SK-N-SH (cell line): ENCODE measurements at regions not wholly inside any gene's neighbourhood (a gene's known extent, or its start where the extent isn't known, plus 50 kb on each side); places are given as distances from the start of the nearest gene placed in this dataset.

ENCODE experiments used
- CTCF ChIA-PET: fragments of 300-600, 350-600 bp; formaldehyde crosslinking; extraction: SDS; loops from one replicate; lab custom pipeline; 2021; lab: Yijun Ruan, JAX
- POLR2A ChIA-PET: fragments of 350-600 bp; sonication (Branson Sonifier 250); formaldehyde crosslinking; extraction: SDS; loops from one replicate; lab custom pipeline; 2020; ENCODE audit warnings: antibody characterized with exemption, inconsistent platforms; lab: Yijun Ruan, JAX
- DNase-seq: peaks from one replicate; pipeline ENCODE4 v3.0.0; 2012
- H2AFZ ChIP-seq: fragments of 200-600 bp; sonication (generic); 2 replicates; pipeline ENCODE4 v1.8.1; 2016; ENCODE audit warnings: antibody characterized with exemption, mild to moderate bottlenecking, low read depth
- H3F3A ChIP-seq: fragments of 200-600 bp; sonication (generic); replicated peaks from 2 replicates; pipeline ENCODE3; 2016; ENCODE audit warnings: antibody characterized with exemption, mild to moderate bottlenecking; ENCODE audit not compliant: insufficient read depth
- H3K27ac ChIP-seq, 2 experiments: fragments of 200-500 bp in 1 of 2; fragments of 200-600 bp in 1 of 2; sonication (Bioruptor generic) in 1 of 2; sonication (generic), shearing (Covaris generic) in 1 of 2; 2 replicates each; pipeline versions ENCODE4 v1.5.1 to v1.6.1; 2014 to 2016; ENCODE audit warnings: low read depth in 2 of 2, inconsistent platforms in 1 of 2, low read length in 1 of 2, mild to moderate bottlenecking in 1 of 2, mixed read lengths in 1 of 2
- H3K27me3 ChIP-seq: fragments of 200-600 bp; sonication (generic), shearing (Covaris generic); 2 replicates; pipeline ENCODE4 v1.6.1; 2016; ENCODE audit warnings: mixed run types; ENCODE audit not compliant: insufficient read depth
- H3K36me3 ChIP-seq, 2 experiments: fragments of 200-500 bp in 1 of 2; fragments of 200-600 bp in 1 of 2; sonication (Bioruptor generic) in 1 of 2; sonication (generic) in 1 of 2; replicated peaks in 1 of 2; 2 replicates each; pipeline versions ENCODE3 to v1.5.1; 2014 to 2016; ENCODE audit warnings: low read length in 1 of 2, mild to moderate bottlenecking in 1 of 2; ENCODE audit not compliant: insufficient read depth in 2 of 2, control insufficient read depth in 1 of 2
- H3K4me1 ChIP-seq, 2 experiments: fragments of 200-500 bp in 1 of 2; fragments of 200-600 bp in 1 of 2; sonication (Bioruptor generic) in 1 of 2; sonication (generic), shearing (Covaris generic) in 1 of 2; 2 replicates each; pipeline versions ENCODE4 v1.5.1 to v1.6.1; 2014 to 2016; ENCODE audit warnings: low read depth in 1 of 2, low read length in 1 of 2, mixed run types in 1 of 2; ENCODE audit not compliant: insufficient read depth in 2 of 2, control insufficient read depth in 1 of 2
- H3K4me2 ChIP-seq: fragments of 200-600 bp; sonication (generic), shearing (Covaris generic); 2 replicates; pipeline ENCODE4 v1.6.1; 2017; ENCODE audit warnings: mixed run types
- H3K4me3 ChIP-seq, 2 experiments: fragments of 200-500 bp in 1 of 2; fragments of 200-600 bp in 1 of 2; sonication (Bioruptor generic) in 1 of 2; sonication (generic), shearing (Covaris generic) in 1 of 2; 2 replicates each; pipeline versions ENCODE4 v1.5.1 to v1.8.1; 2014 to 2016; ENCODE audit warnings: low read depth in 2 of 2, inconsistent platforms in 1 of 2, low read length in 1 of 2, mild to moderate bottlenecking in 1 of 2, mixed read lengths in 1 of 2, moderate library complexity in 1 of 2
- H3K79me2 ChIP-seq: fragments of 200-600 bp; sonication (generic); 2 replicates; pipeline ENCODE4 v1.8.1; 2017; ENCODE audit warnings: mild to moderate bottlenecking; ENCODE audit not compliant: insufficient read depth
- H3K9ac ChIP-seq: fragments of 200-600 bp; sonication (generic); 2 replicates; pipeline ENCODE4 v1.6.1; 2017; ENCODE audit warnings: mixed run types
- H3K9me2 ChIP-seq: fragments of 200-600 bp; sonication (generic); 2 replicates; pipeline ENCODE4 v1.6.1; 2017; ENCODE audit warnings: mixed run types
- H3K9me3 ChIP-seq: fragments of 200-600 bp; sonication (generic); 2 replicates; pipeline ENCODE4 v1.6.1; 2017; ENCODE audit warnings: mixed run types, mild to moderate bottlenecking, moderate library complexity
- H4K20me1 ChIP-seq: fragments of 200-600 bp; sonication (generic); 2 replicates; pipeline ENCODE4 v1.6.1; 2017; ENCODE audit warnings: mild to moderate bottlenecking, mixed run types; ENCODE audit not compliant: insufficient read depth
- ELF1 ChIP-seq: IDR thresholded peaks from 2 replicates; pipeline ENCODE4 v1.4.0; 2012
- EP300 ChIP-seq, 2 experiments: IDR thresholded peaks; 2 replicates each; pipeline versions ENCODE4 v1.4.0 to v1.6.1; 2012; ENCODE audit warnings: borderline replicate concordance in 1 of 2, low read depth in 1 of 2, low read length in 1 of 2
- EZH2phosphoT487 ChIP-seq: fragments of 200-600 bp; sonication (generic); IDR thresholded peaks from 2 replicates; pipeline ENCODE4 v1.6.1; 2017; ENCODE audit warnings: low read depth, mixed run types, mild to moderate bottlenecking, antibody characterized with exemption, moderate library complexity, borderline replicate concordance
- FOXJ3 ChIP-seq: sonication (generic); formaldehyde crosslinking; IDR thresholded peaks from 2 replicates; pipeline ENCODE4 v1.5.1; 2020; ENCODE audit warnings: mild to moderate bottlenecking, missing genetic modification reagents
- FOXM1 ChIP-seq: IDR thresholded peaks from 2 replicates; pipeline ENCODE4 v1.4.0; 2012; ENCODE audit warnings: low read depth, mild to moderate bottlenecking
- GATA2 ChIP-seq: sonication (generic); formaldehyde crosslinking; IDR thresholded peaks from 2 replicates; pipeline ENCODE4 v1.5.0; 2020; ENCODE audit warnings: mild to moderate bottlenecking, missing genetic modification reagents
- JUND ChIP-seq: IDR thresholded peaks from 2 replicates; pipeline ENCODE4 v1.4.0; 2012
- MEF2A ChIP-seq: IDR thresholded peaks from 2 replicates; pipeline ENCODE4 v1.4.0; 2012; ENCODE audit warnings: low read depth, borderline replicate concordance
- NRF1 ChIP-seq: IDR thresholded peaks from 2 replicates; pipeline ENCODE4 v1.6.1; 2012; ENCODE audit warnings: low read depth, mild to moderate bottlenecking, low read length
- PBX3 ChIP-seq: IDR thresholded peaks from 2 replicates; pipeline ENCODE4; 2012
- POLR2AphosphoS5 ChIP-seq: IDR thresholded peaks from 2 replicates; pipeline ENCODE4 v1.6.1; 2012; ENCODE audit warnings: low read depth, low read length
- REST ChIP-seq: IDR thresholded peaks from 2 replicates; pipeline ENCODE4 v1.6.1; 2012; ENCODE audit warnings: mild to moderate bottlenecking, low read depth, low read length, moderate library complexity
- SMC3 ChIP-seq: IDR thresholded peaks from 2 replicates; pipeline ENCODE4 v1.6.1; 2012; ENCODE audit warnings: low read depth, low read length, improper control_type of control experiment
- TAF1 ChIP-seq: IDR thresholded peaks from 2 replicates; pipeline ENCODE4 v1.6.1; 2012; ENCODE audit warnings: low read depth, mild to moderate bottlenecking, low read length, moderate library complexity, borderline replicate concordance
- TEAD4 ChIP-seq: IDR thresholded peaks from 2 replicates; pipeline ENCODE4 v1.4.0; 2012; ENCODE audit warnings: mild to moderate bottlenecking, borderline replicate concordance; ENCODE audit not compliant: insufficient read depth
- USF1 ChIP-seq: IDR thresholded peaks from 2 replicates; pipeline ENCODE4 v1.4.0; 2012; ENCODE audit warnings: low read depth, borderline replicate concordance
- USF2 ChIP-seq: fragments of 150-350 bp; IDR thresholded peaks from 2 replicates; pipeline ENCODE4 v1.6.1; 2017; ENCODE audit warnings: antibody characterized with exemption, low read length, low read depth, borderline replicate concordance
- YY1 ChIP-seq: IDR thresholded peaks from 2 replicates; pipeline ENCODE4 v1.4.0; 2012; ENCODE audit warnings: low read depth, mild to moderate bottlenecking

GRCh38 chr5:93058309-93058708 is 522.7 kb downstream of the NR2F1-AS1 start:
- Histone ChIP-seq H3K4me1 (0 out of 4 replicates have a peak, but pooled peaks cover 0 to 11% of the 10 kb centered on the region in 2 experiments), H3F3A (no peaks in the 10 kb centered on the region), H3K27me3 (no peaks in the 10 kb centered on the region), H3K9me3 (no peaks in the 10 kb centered on the region), H3K36me3 (no peaks in the 10 kb centered on the region), H4K20me1 (no peaks in the 10 kb centered on the region), H3K9ac (no peak overlapping the region), H3K4me3 (no peak overlapping the region), H3K4me2 (no peak overlapping the region), H3K9me2 (no peaks in the 10 kb centered on the region), H3K27ac (no peak overlapping the region), H3K79me2 (no peaks in the 10 kb centered on the region), H2AFZ (no peak overlapping the region)
- TF ChIP-seq EZH2phosphoT487 (no peak), EP300 (IDR thresholded peaks at IDR 0.05; ENCODE audit: borderline replicate concordance in 1 of 2, low read depth in 1 of 2, low read length in 1 of 2) (no peak), JUND (no peak), NRF1 (no peak), POLR2AphosphoS5 (no peak), USF2 (no peak), GATA2 (no peak), YY1 (no peak), TAF1 (no peak), ELF1 (no peak), FOXM1 (no peak), USF1 (no peak), MEF2A (no peak), PBX3 (no peak), FOXJ3 (CRISPR knock-in tag) (no peak), TEAD4 (no peak), SMC3 (no peak), REST (no peak)
- ChIA-PET POLR2A (no interaction called here), CTCF (interaction anchor here (1.4 kb wide), 1 partner anchor 247 kb away, joined by 3 read pairs; no protein-coding TSS in a partner anchor)
- DNase-seq, result no peak
